IMR-90 (cell line): ENCODE measurements at regions not wholly inside any gene's neighbourhood (a gene's known extent, or its start where the extent isn't known, plus 50 kb on each side); places are given as distances from the start of the nearest gene placed in this dataset.

ENCODE experiments used
- CEBPB ChIP-seq: IDR thresholded peaks from 2 replicates; pipeline ENCODE4 v1.6.1; 2012; ENCODE audit warnings: low read depth, low read length, improper control_type of control experiment
- CHD1 ChIP-seq: IDR thresholded peaks from 2 replicates; pipeline ENCODE4 v1.6.1; 2012; ENCODE audit warnings: low read depth, low read length, improper control_type of control experiment
- CTCF ChIP-seq: conservative IDR thresholded peaks from 2 replicates; pipeline ENCODE4 v1.5.1; 2012; ENCODE audit warnings: mild to moderate bottlenecking, low read depth, low read length, improper control_type of control experiment
- MAFK ChIP-seq: IDR thresholded peaks from 2 replicates; pipeline ENCODE4 v1.6.1; 2012; ENCODE audit warnings: low read depth, low read length, improper control_type of control experiment
- MXI1 ChIP-seq: IDR thresholded peaks from 2 replicates; pipeline ENCODE4 v1.6.1; 2012; ENCODE audit warnings: low read depth, mild to moderate bottlenecking, low read length, moderate library complexity, borderline replicate concordance
- NFE2L2 ChIP-seq: fragments of 150-350 bp; IDR thresholded peaks from 2 replicates; pipeline ENCODE4 v1.6.1; 2016; ENCODE audit warnings: low read depth, mild to moderate bottlenecking, low read length
- POLR2A ChIP-seq: IDR thresholded peaks from 2 replicates; pipeline ENCODE4 v1.6.1; 2012; ENCODE audit warnings: mild to moderate bottlenecking, low read depth, low read length
- RAD21 ChIP-seq: IDR thresholded peaks from 2 replicates; pipeline ENCODE4 v1.6.1; 2012; ENCODE audit warnings: low read length, improper control_type of control experiment
- RFX5 ChIP-seq: IDR thresholded peaks from 2 replicates; pipeline ENCODE4 v1.8.0; 2012; ENCODE audit warnings: low read depth, mild to moderate bottlenecking, low read length, moderate library complexity
- SMC3 ChIP-seq: fragments of 150-350 bp; IDR thresholded peaks from 2 replicates; pipeline ENCODE4 v1.6.1; 2016; ENCODE audit warnings: low read depth, mild to moderate bottlenecking, antibody characterized with exemption, low read length, moderate library complexity
- USF2 ChIP-seq: fragments of 150-350 bp; IDR thresholded peaks from 2 replicates; pipeline ENCODE4 v1.6.1; 2017; ENCODE audit warnings: mild to moderate bottlenecking, antibody characterized with exemption, low read length, low read depth

GRCh38 chr6:66605011-66605410, 898.0 kb upstream of the EYS start:
- TF ChIP-seq CTCF (no peak), USF2 (no peak), MXI1 (no peak), CEBPB (no peak), NFE2L2 (no peak), RAD21 (no peak), POLR2A (no peak), SMC3 (no peak), CHD1 (no peak), MAFK (no peak), RFX5 (no peak)
